Smooth muscle cell (in vitro differentiated cells): ENCODE measurements at regions not wholly inside any gene's neighbourhood (a gene's known extent, or its start where the extent isn't known, plus 50 kb on each side); places are given as distances from the start of the nearest gene placed in this dataset.

Experiments used
- DNase-seq: peaks from one replicate; lab custom pipeline; 2025; ENCODE audit not compliant: unreplicated experiment; lab: John Stamatoyannopoulos, UW
- H2AFZ ChIP-seq: fragments of 200-600 bp; sonication (generic); 2 replicates; pipeline ENCODE4 v1.6.0; 2016; ENCODE audit warnings: antibody characterized with exemption, low read depth, mild to moderate bottlenecking
- H3F3A ChIP-seq: fragments of 200-600 bp; sonication (generic); 2 replicates; pipeline ENCODE4 v1.6.0; 2017; ENCODE audit warnings: antibody characterized with exemption, low read depth
- H3K27ac ChIP-seq: fragments of 200-600 bp; sonication (generic); 2 replicates; pipeline ENCODE4 v1.5.1; 2016; ENCODE audit warnings: low read depth, mild to moderate bottlenecking
- H3K27me3 ChIP-seq: fragments of 200-600 bp; sonication (generic); 2 replicates; pipeline ENCODE4 v1.6.1; 2016; ENCODE audit warnings: low read depth, mild to moderate bottlenecking
- H3K36me3 ChIP-seq: fragments of 200-600 bp; sonication (generic); 2 replicates; pipeline ENCODE4 v1.5.1; 2016; ENCODE audit warnings: low read depth
- H3K4me1 ChIP-seq: fragments of 200-600 bp; sonication (generic); 2 replicates; pipeline ENCODE4 v1.5.1; 2016; ENCODE audit warnings: low read depth
- H3K4me2 ChIP-seq: fragments of 200-600 bp; sonication (generic); 2 replicates; pipeline ENCODE4 v1.6.0; 2016; ENCODE audit warnings: mild to moderate bottlenecking
- H3K4me3 ChIP-seq: fragments of 200-600 bp; sonication (generic); 2 replicates; pipeline ENCODE4 v1.5.1; 2016; ENCODE audit warnings: mild to moderate bottlenecking
- H3K79me2 ChIP-seq: fragments of 200-600 bp; sonication (generic); 2 replicates; pipeline ENCODE4 v1.6.0; 2016; ENCODE audit warnings: low read depth, mild to moderate bottlenecking
- H3K9ac ChIP-seq: fragments of 200-600 bp; sonication (generic); 2 replicates; pipeline ENCODE4 v1.6.0; 2016; ENCODE audit warnings: low read depth
- H3K9me3 ChIP-seq: fragments of 200-600 bp; sonication (generic); replicated peaks from 2 replicates; pipeline ENCODE4 v1.5.1; 2016; ENCODE audit warnings: low read depth
- H4K20me1 ChIP-seq: fragments of 200-600 bp; sonication (generic); 2 replicates; pipeline ENCODE4 v1.6.0; 2016; ENCODE audit warnings: low read depth
- WGBS: methylation state at CpG from one replicate; pipeline ENCODE4 v1.1.7; 2016; ENCODE audit warnings: low lambda C conversion rate; 5-methylcytosine and 5-hydroxymethylcytosine counted together
- TF ChIP-seq, protein P1 (sequence below): fragments of 200-600 bp; sonication (generic); IDR thresholded peaks from 2 replicates; pipeline ENCODE4 v1.5.1; 2017; ENCODE audit warnings: borderline replicate concordance, mild to moderate bottlenecking, antibody characterized with exemption; ENCODE audit not compliant: insufficient read depth, poor library complexity, severe bottlenecking

DNA sequence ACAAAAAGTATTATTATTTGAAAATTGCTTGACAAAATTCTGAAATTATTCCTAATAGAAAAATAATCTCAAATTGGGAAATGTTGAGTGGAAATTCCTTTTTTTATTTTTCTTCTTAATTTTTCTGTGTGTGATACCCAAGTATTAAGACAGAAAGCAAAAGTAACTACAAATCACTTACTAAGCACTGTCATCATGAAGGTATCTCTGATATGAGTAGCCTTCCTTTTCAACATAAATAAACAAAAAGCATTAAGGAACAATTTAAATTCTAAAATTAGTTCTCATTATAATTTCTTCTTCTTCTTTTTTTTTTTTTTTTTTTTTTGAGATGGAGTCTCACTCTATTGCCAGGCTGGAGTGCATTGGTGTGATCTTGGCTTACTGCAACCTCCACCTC is 174.2 kb upstream of the RBMS1 start:
- H3K4me3 ChIP-seq, result no peak overlapping the region
- peaks cover 14% of the 10 kb centered on the region for H3K4me1 ChIP-seq
- peaks cover 25% of the 10 kb centered on the region for H3F3A ChIP-seq
- no peaks in the 10 kb centered on the region for H3K9me3 ChIP-seq
- H3K9ac ChIP-seq, result no peak overlapping the region
- H3K36me3 ChIP-seq, result no peaks in the 10 kb centered on the region
- H2AFZ ChIP-seq, result no peak overlapping the region
- TF ChIP-seq, protein P1, sequence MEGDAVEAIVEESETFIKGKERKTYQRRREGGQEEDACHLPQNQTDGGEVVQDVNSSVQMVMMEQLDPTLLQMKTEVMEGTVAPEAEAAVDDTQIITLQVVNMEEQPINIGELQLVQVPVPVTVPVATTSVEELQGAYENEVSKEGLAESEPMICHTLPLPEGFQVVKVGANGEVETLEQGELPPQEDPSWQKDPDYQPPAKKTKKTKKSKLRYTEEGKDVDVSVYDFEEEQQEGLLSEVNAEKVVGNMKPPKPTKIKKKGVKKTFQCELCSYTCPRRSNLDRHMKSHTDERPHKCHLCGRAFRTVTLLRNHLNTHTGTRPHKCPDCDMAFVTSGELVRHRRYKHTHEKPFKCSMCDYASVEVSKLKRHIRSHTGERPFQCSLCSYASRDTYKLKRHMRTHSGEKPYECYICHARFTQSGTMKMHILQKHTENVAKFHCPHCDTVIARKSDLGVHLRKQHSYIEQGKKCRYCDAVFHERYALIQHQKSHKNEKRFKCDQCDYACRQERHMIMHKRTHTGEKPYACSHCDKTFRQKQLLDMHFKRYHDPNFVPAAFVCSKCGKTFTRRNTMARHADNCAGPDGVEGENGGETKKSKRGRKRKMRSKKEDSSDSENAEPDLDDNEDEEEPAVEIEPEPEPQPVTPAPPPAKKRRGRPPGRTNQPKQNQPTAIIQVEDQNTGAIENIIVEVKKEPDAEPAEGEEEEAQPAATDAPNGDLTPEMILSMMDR, result no peak
- H3K4me2 ChIP-seq, result no peak overlapping the region
- no peaks in the 10 kb centered on the region for H4K20me1 ChIP-seq
- no peak for DNase-seq
- H3K79me2 ChIP-seq, result no peaks in the 10 kb centered on the region
- H3K27ac ChIP-seq, result peak overlapping the region; percentile 100
- no peaks in the 10 kb centered on the region for H3K27me3 ChIP-seq

- Histone ChIP-seq H3K27me3 (no peaks in the 10 kb centered on the region), H3F3A (peaks cover 18% of the 10 kb centered on the region), H3K4me1 (peaks cover 14% of the 10 kb centered on the region), H3K9me3 (no peaks in the 10 kb centered on the region), H3K27ac (no peak overlapping the region), H3K4me3 (no peak overlapping the region), H4K20me1 (no peaks in the 10 kb centered on the region), H3K4me2 (no peak overlapping the region), H3K79me2 (no peaks in the 10 kb centered on the region), H3K36me3 (no peaks in the 10 kb centered on the region), H2AFZ (no peak overlapping the region), H3K9ac (no peak overlapping the region)
- DNase-seq, result no peak
- 90% methylated on average over 5 of the region's 5 CpGs for WGBS
- TF ChIP-seq, protein P1, result no peak
Observed at GRCh38 chr2:160670618-160671017, 177.0 kb upstream of the RBMS1 start.

DNA sequence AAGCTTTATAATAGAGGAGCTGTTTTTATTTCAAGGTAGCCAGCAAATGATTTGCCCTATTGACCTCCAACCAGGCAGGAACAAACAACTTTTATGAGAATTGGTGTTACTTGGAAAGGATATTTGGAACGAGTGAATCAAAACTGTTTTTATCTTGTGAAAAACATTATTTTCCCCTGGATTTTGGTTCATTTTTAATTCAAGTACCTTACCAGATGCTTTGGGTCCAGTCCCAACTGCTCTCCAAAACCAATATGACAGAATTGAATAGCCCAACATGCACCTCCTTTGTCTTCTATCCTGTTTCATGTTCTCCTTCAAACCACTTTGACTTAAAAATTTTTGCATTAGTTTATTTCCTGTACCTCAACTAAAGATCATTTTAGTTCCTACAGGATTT is 178.6 kb upstream of the RBMS1 start:
- Histone ChIP-seq H4K20me1 (no peaks in the 10 kb centered on the region), H3K79me2 (no peaks in the 10 kb centered on the region), H3K4me3 (no peak overlapping the region), H3K9me3 (no peaks in the 10 kb centered on the region), H3K4me2 (no peak overlapping the region), H3K27ac (no peak overlapping the region), H3K27me3 (no peaks in the 10 kb centered on the region), H3F3A (peaks cover 6% of the 10 kb centered on the region), H3K9ac (no peak overlapping the region), H3K4me1 (peaks cover 1% of the 10 kb centered on the region), H2AFZ (no peak overlapping the region), H3K36me3 (no peaks in the 10 kb centered on the region)
- 86% methylated on average over 1 of the region's 1 CpG for WGBS
- TF ChIP-seq, protein P1, result no peak
- no peak for DNase-seq

- no peak for DNase-seq
- Histone ChIP-seq H2AFZ (no peak overlapping the region), H3K79me2 (no peaks in the 10 kb centered on the region), H3K4me2 (no peak overlapping the region), H3K9ac (no peak overlapping the region), H3K27me3 (no peaks in the 10 kb centered on the region), H3F3A (no peaks in the 10 kb centered on the region), H3K4me3 (no peak overlapping the region), H3K4me1 (no peaks in the 10 kb centered on the region), H4K20me1 (no peaks in the 10 kb centered on the region), H3K36me3 (no peaks in the 10 kb centered on the region), H3K9me3 (no peaks in the 10 kb centered on the region), H3K27ac (no peak overlapping the region)
- TF ChIP-seq, protein P1, result no peak
- 93% methylated on average over 2 of the region's 2 CpGs for WGBS
Observed at GRCh38 chr2:160674146-160674750, 180.6 kb upstream of the RBMS1 start.
